Keratinocyte (primary cell): ENCODE measurements at regions not wholly inside any gene's neighbourhood (a gene's known extent, or its start where the extent isn't known, plus 50 kb on each side); places are given as distances from the start of the nearest gene placed in this dataset.
"Not testable (repeated sequence)": the region's sequence is repeated elsewhere in the genome, so short reads cannot be mapped to it uniquely, and the experiment has no call there.

Experiments
- DNase-seq: peaks from one replicate; pipeline ENCODE4 v3.0.0-alpha.2; 2011; ENCODE audit warnings: low read depth, missing footprints, low spot score
- FAIRE-seq: peaks from 2 replicates; lab custom pipeline; 2011; peaks lifted over from hg19 to GRCh38; lab: Jason Lieb, UNC
- H2AFZ ChIP-seq: 2 replicates; pipeline ENCODE4 v1.6.0; 2012; ENCODE audit warnings: low read length, control low read depth, inconsistent platforms; ENCODE audit not compliant: control insufficient read depth
- H3K27ac ChIP-seq: 2 replicates; pipeline ENCODE4 v1.5.1; 2011; ENCODE audit warnings: low read length; ENCODE audit not compliant: control insufficient read depth, insufficient read depth
- H3K27me3 ChIP-seq: 3 replicates; pipeline ENCODE4 v1.6.0; 2011; ENCODE audit warnings: low read length; ENCODE audit not compliant: control insufficient read depth, insufficient read depth; ENCODE audit errors: extremely low read depth
- H3K36me3 ChIP-seq, 2 experiments: 2 replicates in 1 of 2; 3 replicates in 1 of 2; pipeline ENCODE4 v1.5.1; 2011; ENCODE audit warnings: low read length in 2 of 2, mild to moderate bottlenecking in 1 of 2; ENCODE audit not compliant: control insufficient read depth in 2 of 2, insufficient read depth in 2 of 2; ENCODE audit errors: extremely low read depth in 1 of 2
- H3K4me1 ChIP-seq: 3 replicates; pipeline ENCODE4 v1.5.1; 2011; ENCODE audit warnings: low read length; ENCODE audit not compliant: control insufficient read depth, insufficient read depth; ENCODE audit errors: extremely low read depth
- H3K4me2 ChIP-seq: 3 replicates; pipeline ENCODE4 v1.6.0; 2011; ENCODE audit warnings: low read depth, low read length; ENCODE audit not compliant: control insufficient read depth, insufficient read depth; ENCODE audit errors: extremely low read depth
- H3K4me3 ChIP-seq, 3 experiments: fragments of 200-600 bp in 1 of 3; sonication (generic) in 1 of 3; 2 replicates in 2 of 3; 3 replicates in 1 of 3; pipeline ENCODE4 v1.5.1; 2011 to 2016; ENCODE audit warnings: low read length in 3 of 3, mild to moderate bottlenecking in 3 of 3, control low read depth in 2 of 3, inconsistent platforms in 1 of 3, low read depth in 1 of 3, mixed read lengths in 1 of 3, mixed run types in 1 of 3, moderate library complexity in 1 of 3; ENCODE audit not compliant: control insufficient read depth in 2 of 3, insufficient read depth in 2 of 3; ENCODE audit errors: extremely low read depth in 1 of 3
- H3K79me2 ChIP-seq: 2 replicates; pipeline ENCODE4 v1.6.0; 2012; ENCODE audit warnings: low read length; ENCODE audit not compliant: control insufficient read depth, insufficient read depth
- H3K9ac ChIP-seq: 3 replicates; pipeline ENCODE4 v1.6.0; 2011; ENCODE audit warnings: low read length; ENCODE audit not compliant: control insufficient read depth, insufficient read depth; ENCODE audit errors: extremely low read depth
- H3K9me1 ChIP-seq: 3 replicates; pipeline ENCODE4 v1.6.0; 2011; ENCODE audit warnings: low read length; ENCODE audit not compliant: control insufficient read depth, insufficient read depth; ENCODE audit errors: extremely low read depth
- H3K9me3 ChIP-seq: 2 replicates; pipeline ENCODE4 v1.5.1; 2012; ENCODE audit warnings: low read depth, low read length; ENCODE audit not compliant: control insufficient read depth
- H4K20me1 ChIP-seq: 3 replicates; pipeline ENCODE4 v1.6.0; 2011; ENCODE audit warnings: low read length; ENCODE audit not compliant: control insufficient read depth, insufficient read depth; ENCODE audit errors: extremely low read depth
- EZH2 ChIP-seq: IDR thresholded peaks from one replicate; pipeline ENCODE4 v1.6.1; 2012; ENCODE audit warnings: inconsistent platforms, mild to moderate bottlenecking, low read length, moderate library complexity
- dilution Hi-C: fragments of 300-500 bp; cut with MboI; formaldehyde crosslinking; loops from one replicate; pipeline ENCODE4 v1.7.0; 2020; ENCODE audit warnings: low sequenced_read_pairs; ENCODE audit not compliant: extremely low pct_ligation_motif_present
- TF ChIP-seq, protein P1 (sequence below), 3 experiments: IDR thresholded peaks in 1 of 3; conservative IDR thresholded peaks in 1 of 3; optimal IDR thresholded peaks in 1 of 3; 2 replicates in 2 of 3; 3 replicates in 1 of 3; pipeline versions ENCODE3 to v1.5.1; 2011; ENCODE audit warnings: low read length in 3 of 3, mild to moderate bottlenecking in 3 of 3, moderate library complexity in 2 of 3, control low read depth in 1 of 3, inconsistent platforms in 1 of 3; ENCODE audit not compliant: insufficient read depth in 2 of 3; ENCODE audit errors: extremely low read depth in 1 of 3

DNA sequence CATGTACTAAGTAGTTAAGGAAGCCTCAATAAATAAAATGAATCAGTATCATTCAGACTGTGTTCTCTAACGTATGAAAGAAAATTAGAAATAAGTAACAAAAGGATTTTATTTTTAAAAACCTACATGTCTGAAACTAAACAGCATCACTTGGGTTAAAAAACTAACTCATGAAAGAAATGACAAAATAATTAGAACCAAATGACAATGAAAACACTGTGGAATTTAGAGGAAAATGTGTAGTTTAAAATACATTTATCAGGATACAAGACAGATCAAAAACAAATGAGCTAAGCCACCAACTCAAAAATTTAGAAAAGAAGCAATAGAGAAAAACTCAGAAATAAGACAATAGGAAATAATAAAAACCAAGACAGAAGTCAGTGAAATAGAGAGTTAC lies 108.7 kb downstream of the TENT5C start:
- DNase-seq (no peak), FAIRE-seq (no peak)
- TF ChIP-seq EZH2: no peak
- TF ChIP-seq, protein P1, sequence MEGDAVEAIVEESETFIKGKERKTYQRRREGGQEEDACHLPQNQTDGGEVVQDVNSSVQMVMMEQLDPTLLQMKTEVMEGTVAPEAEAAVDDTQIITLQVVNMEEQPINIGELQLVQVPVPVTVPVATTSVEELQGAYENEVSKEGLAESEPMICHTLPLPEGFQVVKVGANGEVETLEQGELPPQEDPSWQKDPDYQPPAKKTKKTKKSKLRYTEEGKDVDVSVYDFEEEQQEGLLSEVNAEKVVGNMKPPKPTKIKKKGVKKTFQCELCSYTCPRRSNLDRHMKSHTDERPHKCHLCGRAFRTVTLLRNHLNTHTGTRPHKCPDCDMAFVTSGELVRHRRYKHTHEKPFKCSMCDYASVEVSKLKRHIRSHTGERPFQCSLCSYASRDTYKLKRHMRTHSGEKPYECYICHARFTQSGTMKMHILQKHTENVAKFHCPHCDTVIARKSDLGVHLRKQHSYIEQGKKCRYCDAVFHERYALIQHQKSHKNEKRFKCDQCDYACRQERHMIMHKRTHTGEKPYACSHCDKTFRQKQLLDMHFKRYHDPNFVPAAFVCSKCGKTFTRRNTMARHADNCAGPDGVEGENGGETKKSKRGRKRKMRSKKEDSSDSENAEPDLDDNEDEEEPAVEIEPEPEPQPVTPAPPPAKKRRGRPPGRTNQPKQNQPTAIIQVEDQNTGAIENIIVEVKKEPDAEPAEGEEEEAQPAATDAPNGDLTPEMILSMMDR (optimal IDR thresholded peaks at IDR 0.05 in 1 of 3, IDR thresholded peaks at IDR 0.05 in 1 of 3, conservative IDR thresholded peaks at IDR 0.05 in 1 of 3; ENCODE audit: extremely low read depth in 1 of 3, insufficient read depth in 2 of 3, low read length in 3 of 3): no peak
- H3K4me3 ChIP-seq: no peak overlapping the region
- H4K20me1 ChIP-seq: no peaks in the 10 kb centered on the region
- H3K9me1 ChIP-seq: no peaks in the 10 kb centered on the region
- dilution Hi-C loops: no loop called here
- H2AFZ ChIP-seq: no peak overlapping the region
- no peak overlapping the region for H3K9ac ChIP-seq
- H3K4me2 ChIP-seq: no peak overlapping the region
- no peaks in the 10 kb centered on the region for H3K4me1 ChIP-seq
- no peaks in the 10 kb centered on the region for H3K79me2 ChIP-seq
- no peaks in the 10 kb centered on the region for H3K27me3 ChIP-seq
- no peak overlapping the region for H3K27ac ChIP-seq
- no peaks in the 10 kb centered on the region for H3K9me3 ChIP-seq
- no peaks in the 10 kb centered on the region for H3K36me3 ChIP-seq

DNA sequence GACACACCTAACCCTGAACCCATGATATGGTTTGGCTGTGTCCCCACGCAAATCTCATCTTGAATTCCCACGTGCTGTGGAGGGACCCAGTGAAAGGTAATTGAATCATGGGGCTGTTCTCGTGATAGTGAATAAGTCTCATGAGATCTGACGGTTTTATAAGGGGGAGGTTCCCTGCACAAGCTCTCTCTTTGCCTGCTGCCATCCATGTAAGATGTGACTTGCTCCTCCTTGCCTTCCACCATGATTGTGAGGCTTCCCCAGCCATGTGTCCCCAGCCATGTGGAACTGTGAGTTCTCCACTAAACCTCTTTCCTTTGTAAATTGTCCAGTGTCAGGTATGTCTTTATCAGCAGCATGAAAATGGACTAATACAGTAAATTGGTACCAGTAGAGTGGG lies 110.2 kb downstream of the TENT5C start:
- H3K79me2 ChIP-seq, FAIRE-seq, H3K27me3 ChIP-seq, H3K4me3 ChIP-seq, H3K27ac ChIP-seq, H2AFZ ChIP-seq, DNase-seq, H3K9me1 ChIP-seq, H4K20me1 ChIP-seq, dilution Hi-C loops, H3K4me1 ChIP-seq, H3K9ac ChIP-seq, H3K4me2 ChIP-seq, H3K36me3 ChIP-seq, H3K9me3 ChIP-seq: not testable (repeated sequence)

DNA sequence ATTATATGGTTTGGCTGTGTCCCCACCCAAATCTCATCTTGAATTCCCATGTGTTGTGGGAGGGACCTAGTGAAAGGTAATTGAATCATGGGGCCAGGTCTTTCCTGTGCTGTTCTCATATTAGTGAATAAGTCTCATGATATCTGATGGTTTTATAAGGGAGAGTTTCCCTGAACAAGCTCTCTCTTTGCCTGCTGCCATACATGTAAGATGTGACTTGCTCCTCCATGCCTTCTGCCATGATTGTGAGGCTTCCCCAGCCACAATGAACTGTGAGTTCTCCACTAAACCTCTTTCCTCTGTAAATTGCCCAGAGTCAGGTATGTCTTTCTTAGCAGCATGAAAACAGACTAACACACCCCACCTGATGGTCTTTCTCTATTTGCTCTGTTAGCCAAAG lies 112.1 kb downstream of the TENT5C start:
- H3K4me1 ChIP-seq, H4K20me1 ChIP-seq, H3K9ac ChIP-seq, dilution Hi-C loops, DNase-seq, H3K79me2 ChIP-seq, H3K27ac ChIP-seq, H3K9me3 ChIP-seq, FAIRE-seq, H2AFZ ChIP-seq, H3K4me2 ChIP-seq, H3K36me3 ChIP-seq, H3K27me3 ChIP-seq, H3K4me3 ChIP-seq, H3K9me1 ChIP-seq: not testable (repeated sequence)

DNA sequence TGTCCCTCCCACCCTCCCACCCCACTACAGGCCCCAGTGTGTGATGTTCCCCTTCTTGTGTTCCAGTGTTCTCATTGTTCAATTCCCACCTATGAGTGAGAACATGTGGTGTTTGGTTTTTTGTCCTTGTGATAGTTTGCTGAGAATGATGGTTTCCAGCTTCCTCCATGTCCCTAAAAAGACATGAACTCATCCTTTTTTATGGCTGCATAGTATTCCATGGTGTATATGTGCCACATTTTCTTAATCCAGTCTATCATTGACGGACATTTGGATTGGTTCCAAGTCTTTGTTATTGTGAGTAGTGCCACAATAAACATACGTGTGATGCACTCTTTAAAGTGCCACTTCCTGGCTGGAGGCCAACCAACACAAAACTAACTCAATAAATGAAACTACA lies 112.7 kb downstream of the TENT5C start:
- H3K4me1 ChIP-seq, DNase-seq, H3K79me2 ChIP-seq, H4K20me1 ChIP-seq, H3K9me1 ChIP-seq, H3K4me3 ChIP-seq, H2AFZ ChIP-seq, H3K27me3 ChIP-seq, H3K36me3 ChIP-seq, H3K9ac ChIP-seq, dilution Hi-C loops, H3K9me3 ChIP-seq, H3K4me2 ChIP-seq, H3K27ac ChIP-seq, FAIRE-seq: not testable (repeated sequence)
